Posterior vena cava (tissue), 2 donors: ENCODE measurements at regions not wholly inside any gene's neighbourhood (a gene's known extent, or its start where the extent isn't known, plus 50 kb on each side); places are given as distances from the start of the nearest gene placed in this dataset.
A peak's percentile ranks its signal among the peaks of the same experiment; 100 is the strongest.
"Not testable (repeated sequence)": the region's sequence is repeated elsewhere in the genome, so short reads cannot be mapped to it uniquely, and the experiment has no call there.

Experiments
- DNase-seq: peaks from one replicate; pipeline ENCODE4 v3.0.0-alpha.2; 2020; ENCODE audit warnings: low spot score
- intact Hi-C, 2 donors: fragments of 100-400 bp; cut with DNase I; formaldehyde crosslinking; loops; one replicate each; pipeline versions ENCODE4 v1.14.1 to v1.14.2; 2022 to 2023
- donor health status: DM: yes; HTN: yes; CAD: no.
- donor health status: DM: yes; HTN: yes; CAD: no.

GRCh38 chr5:128706269-128706668 lies 168.2 kb upstream of the FBN2 start:
- intact Hi-C loops: no loop called here
- no peak for DNase-seq

- intact Hi-C loops: no loop called here
- no peak for DNase-seq
Observed at GRCh38 chr5:128708841-128709240, 170.8 kb upstream of the FBN2 start.

- intact Hi-C loops: no loop called here
- DNase-seq: no peak
Observed at GRCh38 chr5:128711216-128711615, 173.2 kb upstream of the FBN2 start.

GRCh38 chr5:128714551-128714950 lies 176.5 kb upstream of the FBN2 start:
- DNase-seq: no peak
- intact Hi-C loops: no loop called here

- intact Hi-C loops: no loop called here
- DNase-seq: no peak
Observed at GRCh38 chr5:128722551-128722950, 184.5 kb upstream of the FBN2 start.

GRCh38 chr5:128730021-128730420 lies 192.0 kb upstream of the FBN2 start:
- intact Hi-C loops, DNase-seq: not testable (repeated sequence)

DNA sequence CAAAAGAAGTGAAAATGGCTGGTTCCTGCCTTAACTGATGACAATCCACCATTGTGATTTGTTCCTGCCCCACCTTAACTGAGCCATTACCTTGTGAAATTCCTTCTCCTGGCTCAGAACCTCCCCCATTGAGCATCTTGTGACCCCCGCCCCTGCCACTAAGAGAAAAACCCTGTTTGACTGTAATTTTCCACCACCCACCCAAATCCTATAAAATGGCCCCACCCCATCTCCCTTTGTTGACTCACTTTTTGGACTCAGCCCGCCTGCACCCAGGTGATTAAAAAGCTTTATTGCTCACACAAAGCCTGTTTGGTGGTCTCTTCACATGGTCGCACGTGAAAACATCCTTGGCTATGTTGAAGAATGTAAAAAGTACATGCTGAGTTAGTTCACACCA lies 197.6 kb upstream of the FBN2 start:
- intact Hi-C loops, DNase-seq: not testable (repeated sequence)

GRCh38 chr5:128736553-128736952 lies 198.5 kb upstream of the FBN2 start:
- DNase-seq: no peak
- intact Hi-C loops: no loop called here

DNA sequence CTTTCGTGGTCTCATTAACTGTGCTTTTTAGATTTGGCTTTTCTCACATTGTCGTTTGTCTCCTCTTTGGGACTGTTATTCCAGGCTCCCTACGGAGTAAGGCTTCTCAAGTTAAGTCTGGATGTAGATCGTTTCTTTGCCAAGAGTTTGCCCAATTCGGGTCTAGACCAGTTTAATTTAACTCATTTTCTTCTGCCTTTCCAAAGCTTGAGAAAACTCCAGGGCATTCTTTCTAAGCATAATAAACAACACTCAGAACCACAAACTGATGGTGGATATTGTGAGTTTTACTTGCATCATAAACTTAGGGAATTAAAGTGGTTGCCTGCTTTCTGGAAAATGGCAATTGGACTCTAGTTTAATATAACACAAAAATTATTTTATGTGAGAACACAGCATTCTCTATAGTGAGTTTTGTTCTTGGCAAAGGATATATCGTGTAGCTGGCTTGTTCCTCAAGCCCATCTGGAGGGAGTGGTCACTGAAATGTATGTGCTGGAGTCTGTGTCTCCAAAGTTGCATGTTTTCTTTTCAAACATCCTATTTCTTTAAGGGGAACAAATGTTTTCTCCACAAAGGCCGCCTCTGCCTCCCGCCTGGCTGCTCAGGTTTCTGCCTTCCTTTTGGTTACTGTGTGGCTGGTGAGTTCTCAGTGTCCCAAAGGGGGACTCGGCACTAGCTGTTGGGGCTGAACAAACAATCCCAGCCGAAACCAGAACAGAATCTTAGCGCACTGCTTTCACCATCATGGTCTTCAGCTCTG lies 211.3 kb upstream of the FBN2 start:
- no peak for DNase-seq
- intact Hi-C loops: no loop called here

DNA sequence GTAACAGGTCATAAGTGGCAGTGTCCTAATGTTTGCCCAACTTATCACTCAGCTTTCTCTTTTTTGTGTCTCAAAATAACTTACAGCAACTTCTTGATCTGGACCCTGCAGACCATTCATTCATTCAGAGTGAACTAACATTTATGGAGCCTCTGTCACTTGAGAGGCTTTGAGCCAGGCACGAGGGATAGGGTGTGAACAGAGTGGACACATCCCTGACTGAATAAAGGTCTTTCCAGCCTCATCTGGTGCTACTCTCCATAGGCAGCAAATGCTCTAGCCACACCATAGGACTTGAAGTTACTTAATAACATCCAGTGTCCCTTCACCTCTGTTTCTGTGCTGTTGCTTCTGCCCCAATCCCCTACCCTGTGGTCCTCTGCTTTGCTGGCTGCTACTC lies 212.1 kb upstream of the FBN2 start:
- intact Hi-C loops: no loop called here

GRCh38 chr5:128757196-128757959 lies 207.9 kb upstream of the SLC27A6 start:
- intact Hi-C loops: no loop called here
- DNase-seq: no peak

More for the DNA sequence above, 212.1 kb upstream of the FBN2 start:
- no peak for DNase-seq

GRCh38 chr5:128762661-128763306 lies 202.5 kb upstream of the SLC27A6 start:
- no peak for DNase-seq
- intact Hi-C loops: no loop called here

DNA sequence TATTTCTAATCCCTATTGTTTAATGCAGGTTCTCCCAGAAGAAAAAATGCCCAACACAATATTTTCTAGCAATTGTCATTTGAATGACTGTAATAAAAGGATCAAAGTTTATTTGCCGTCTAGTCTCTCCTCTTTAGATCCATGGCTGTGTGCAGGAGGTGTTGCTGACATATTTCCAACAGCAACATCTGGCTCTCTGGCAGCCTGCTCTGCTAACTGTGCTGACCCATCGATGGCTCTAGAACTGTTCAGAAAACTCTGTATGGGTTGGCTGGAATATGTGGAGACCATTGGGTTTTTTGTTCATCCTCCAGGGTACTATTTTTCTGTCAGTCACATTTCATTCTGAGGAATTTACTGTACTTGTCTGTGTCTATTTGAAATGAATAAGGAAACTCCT lies 202.0 kb upstream of the SLC27A6 start:
- DNase-seq: no peak
- intact Hi-C loops: no loop called here

DNA sequence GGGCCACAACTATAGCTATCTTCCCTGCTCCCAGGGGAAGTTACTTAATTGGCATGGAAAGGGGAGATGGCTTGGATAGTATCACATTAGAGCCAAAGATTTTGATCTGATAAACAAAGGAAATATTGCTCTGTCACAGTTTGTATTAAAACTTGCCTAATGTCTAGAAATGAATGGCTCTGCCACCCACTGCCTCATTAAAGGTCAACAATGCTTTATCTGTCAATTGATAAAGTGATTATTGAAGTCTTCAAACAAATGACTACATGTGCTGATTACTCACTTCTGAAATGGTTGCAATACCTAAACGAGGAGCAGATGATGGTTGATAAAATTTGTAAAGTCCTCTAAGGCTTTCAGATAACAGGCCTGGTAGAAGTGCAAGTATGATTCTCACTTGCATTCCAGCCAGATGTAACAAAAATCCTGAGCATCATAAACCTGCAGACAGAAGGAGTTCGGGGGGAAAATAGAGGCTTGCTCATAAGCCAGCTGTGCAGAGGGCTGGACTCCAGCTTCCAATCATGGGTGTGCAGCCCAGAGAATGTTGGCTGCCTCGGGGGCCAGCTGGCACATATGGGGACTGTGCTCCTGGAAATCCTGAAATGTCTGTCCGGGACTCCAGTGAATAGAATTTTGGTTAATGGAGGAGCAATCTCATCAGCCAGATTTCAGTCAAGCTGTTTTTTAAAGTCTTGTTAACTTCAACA lies 200.5 kb upstream of the SLC27A6 start:
- peak; percentile 66 for DNase-seq
- intact Hi-C loops: no loop called here

DNA sequence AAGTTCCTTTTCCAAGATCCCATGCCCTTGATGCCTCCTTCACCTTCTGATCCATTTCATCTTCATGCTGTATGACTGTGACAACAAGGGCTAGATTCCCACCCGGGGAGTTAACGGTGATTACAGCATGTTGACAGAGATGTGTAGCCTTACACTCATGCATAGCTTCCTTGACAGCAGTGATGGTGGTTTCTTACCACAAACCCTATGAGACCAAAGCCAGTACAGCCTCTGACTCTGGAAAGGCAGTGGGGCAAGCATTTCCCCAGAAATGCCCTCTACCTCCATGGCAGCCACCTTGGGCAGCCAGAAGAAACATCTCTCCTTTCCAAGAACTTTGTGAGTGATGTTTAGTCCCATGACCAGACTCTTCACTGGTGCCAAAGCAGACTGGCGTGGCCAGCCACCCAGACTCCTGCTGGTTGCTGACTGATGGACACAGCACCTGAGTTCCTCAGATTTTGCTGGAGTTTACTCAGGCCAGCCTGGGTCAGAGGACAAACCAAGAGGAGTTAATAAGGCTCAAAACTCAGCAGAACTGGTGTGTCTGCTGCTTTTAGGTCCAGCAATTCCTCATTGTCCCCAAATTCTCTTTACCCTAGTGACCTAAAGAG lies 199.7 kb upstream of the SLC27A6 start:
- DNase-seq: no peak

DNA sequence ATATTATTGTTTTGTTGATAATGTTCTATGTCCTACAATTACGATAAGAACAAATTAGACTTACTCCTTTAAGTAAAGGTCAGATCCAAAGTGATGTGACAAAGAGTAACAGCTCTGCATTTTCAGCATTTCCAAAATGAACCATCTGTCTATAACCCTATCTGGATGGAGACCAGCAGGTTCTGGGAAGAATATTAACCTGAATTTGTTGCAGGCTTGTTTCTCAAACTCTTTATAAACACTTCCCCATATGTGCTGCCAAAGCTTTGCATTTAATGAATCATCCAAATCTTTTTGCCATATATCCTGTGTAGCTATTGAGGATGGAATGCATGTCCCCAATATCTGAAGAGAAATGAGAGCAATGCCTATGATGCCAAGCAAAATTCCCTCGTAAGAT lies 198.9 kb upstream of the SLC27A6 start:
- no peak for DNase-seq
- intact Hi-C loops: no loop called here

More for the DNA sequence above, 199.7 kb upstream of the SLC27A6 start:
- intact Hi-C loops: no loop called here

GRCh38 chr5:128770907-128771306 lies 194.4 kb upstream of the SLC27A6 start:
- intact Hi-C loops: loop anchor here in 1 of 2 donors (5.0 kb wide), 1 partner anchor 684 kb away; no protein-coding TSS in a partner anchor
- DNase-seq: no peak

DNA sequence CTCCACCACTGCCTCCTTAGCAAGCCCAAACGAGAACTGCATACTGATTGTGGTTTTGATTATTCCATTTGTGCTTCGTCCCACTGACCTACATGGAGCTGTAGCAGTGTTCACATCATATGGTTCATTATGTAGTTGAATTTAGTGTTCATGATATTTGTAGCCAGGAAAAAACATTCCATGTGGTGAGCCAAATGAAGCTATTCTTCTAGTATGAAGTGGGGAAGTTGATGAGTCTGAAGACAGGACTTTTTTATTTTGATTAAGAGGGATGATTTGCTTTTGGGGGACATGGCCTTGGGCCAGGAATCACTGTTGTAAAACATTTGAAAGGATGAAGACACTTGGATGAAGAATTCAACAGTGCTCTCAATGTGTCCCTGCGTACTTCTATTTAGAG lies 192.9 kb upstream of the SLC27A6 start:
- intact Hi-C loops: loop anchor here in 1 of 2 donors (5.0 kb wide), 1 partner anchor 685 kb away; no protein-coding TSS in a partner anchor
- DNase-seq: no peak

- intact Hi-C loops: loop anchor here in 1 of 2 donors (5.0 kb wide), 1 partner anchor 686 kb away; no protein-coding TSS in a partner anchor
- DNase-seq: no peak
Observed at GRCh38 chr5:128773378-128773777, 191.9 kb upstream of the SLC27A6 start.
